ENCODE measurements at regions not wholly inside any gene's neighbourhood (a gene's known extent, or its start where the extent isn't known, plus 50 kb on each side); places are given as distances from the start of the nearest gene placed in this dataset.
"Not testable (repeated sequence)": the region's sequence is repeated elsewhere in the genome, so short reads cannot be mapped to it uniquely, and the experiment has no call there.

GRCh38 chr4:147259271-147259670 is 221.6 kb upstream of the EDNRA start:
- not testable (repeated sequence) for H3F3A ChIP-seq (ENCODE audit: low read depth); H3K36me3 ChIP-seq (ENCODE audit: insufficient read depth, low read length); H3K4me2 ChIP-seq (ENCODE audit: low read depth, low read length, poor library complexity, severe bottlenecking); H3K9ac ChIP-seq (ENCODE audit: low read depth, low read length, poor library complexity, severe bottlenecking); H3K4me3 ChIP-seq (ENCODE audit: low read length, poor library complexity, severe bottlenecking); H2AFZ ChIP-seq (ENCODE audit: low read length); H3K9me2 ChIP-seq (replicated peaks; ENCODE audit: low read depth, low read length); H3K79me2 ChIP-seq (ENCODE audit: insufficient read depth, low read length); H3K4me1 ChIP-seq (ENCODE audit: insufficient read depth, low read length, poor library complexity, severe bottlenecking); H3K27me3 ChIP-seq (ENCODE audit: insufficient read depth, low read length, poor library complexity, severe bottlenecking); H4K20me1 ChIP-seq (ENCODE audit: insufficient read depth, low read length, poor library complexity, severe bottlenecking); H3K9me3 ChIP-seq (ENCODE audit: insufficient read depth, low read depth, low read length)

DNA sequence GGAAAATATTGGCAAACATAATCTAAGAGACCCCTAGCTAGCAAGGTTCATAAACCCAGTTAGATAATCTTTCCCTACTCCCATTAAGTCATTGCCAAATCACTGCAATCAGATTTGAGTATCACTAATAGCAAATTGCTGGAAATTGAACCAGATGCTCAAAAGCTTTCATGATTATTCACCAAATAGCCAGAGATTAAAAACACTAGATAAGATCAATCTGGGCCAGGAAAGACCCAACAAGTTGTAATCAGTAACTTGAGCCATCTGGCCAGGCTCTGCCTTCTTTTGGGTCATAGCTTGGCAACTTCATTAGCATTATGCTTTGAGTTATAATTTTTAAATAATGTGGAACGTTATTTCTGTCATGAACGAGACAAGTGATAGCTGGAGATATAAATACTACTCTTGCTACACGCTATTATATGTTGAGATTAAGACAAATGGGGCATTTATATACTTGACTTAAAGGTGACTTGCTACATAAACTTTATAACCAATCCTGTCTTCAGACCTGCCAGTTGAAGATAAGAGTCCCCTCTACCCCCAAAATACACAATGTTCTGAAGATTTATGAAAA is 196.6 kb upstream of the EDNRA start:
- H3K79me2 ChIP-seq (ENCODE audit: insufficient read depth, low read length): no peaks in the 10 kb centered on the region
- H3K4me2 ChIP-seq (ENCODE audit: low read depth, low read length, poor library complexity, severe bottlenecking): no peak overlapping the region
- no peaks in the 10 kb centered on the region for H4K20me1 ChIP-seq (ENCODE audit: insufficient read depth, low read length, poor library complexity, severe bottlenecking)
- H3K27me3 ChIP-seq (ENCODE audit: insufficient read depth, low read length, poor library complexity, severe bottlenecking): no peaks in the 10 kb centered on the region
- H3K4me1 ChIP-seq (ENCODE audit: insufficient read depth, low read length, poor library complexity, severe bottlenecking): no peaks in the 10 kb centered on the region
- TF ChIP-seq CTCF (conservative IDR thresholded peaks at IDR 0.05; ENCODE audit: low read length) (no peak), EZH2phosphoT487 (IDR thresholded peaks at IDR 0.05; ENCODE audit: borderline replicate concordance) (no peak)
- no peaks in the 10 kb centered on the region for H3K9me3 ChIP-seq (ENCODE audit: insufficient read depth, low read depth, low read length)
- no peaks in the 10 kb centered on the region for H3F3A ChIP-seq (ENCODE audit: low read depth)
- no peaks in the 10 kb centered on the region for H3K36me3 ChIP-seq (ENCODE audit: insufficient read depth, low read length)
- H3K4me3 ChIP-seq (ENCODE audit: low read length, poor library complexity, severe bottlenecking): no peak overlapping the region
- no peak overlapping the region for H3K9ac ChIP-seq (ENCODE audit: low read depth, low read length, poor library complexity, severe bottlenecking)
- H3K9me2 ChIP-seq (replicated peaks; ENCODE audit: low read depth, low read length): no peaks in the 10 kb centered on the region
- no peak overlapping the region for H2AFZ ChIP-seq (ENCODE audit: low read length)

DNA sequence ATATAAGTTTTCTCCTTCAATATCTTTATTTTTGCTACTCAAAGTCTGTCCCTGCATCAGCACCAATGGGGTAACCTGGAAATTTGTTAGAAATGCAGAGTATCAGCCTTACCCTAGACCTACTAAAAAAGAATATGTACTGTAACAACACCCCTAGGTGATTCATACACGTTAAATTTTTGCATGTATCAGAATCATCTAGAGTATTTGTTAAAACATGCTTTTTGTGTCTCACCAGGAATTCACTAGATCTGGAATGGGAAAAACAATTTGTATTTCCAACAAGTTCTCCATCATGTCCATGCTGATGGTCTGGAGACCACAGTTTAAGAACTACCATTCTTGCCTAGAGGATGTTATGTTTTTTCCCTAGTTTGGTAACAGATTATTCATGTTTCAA is 196.0 kb upstream of the EDNRA start:
- no peaks in the 10 kb centered on the region for H3F3A ChIP-seq (ENCODE audit: low read depth)
- no peaks in the 10 kb centered on the region for H4K20me1 ChIP-seq (ENCODE audit: insufficient read depth, low read length, poor library complexity, severe bottlenecking)
- no peaks in the 10 kb centered on the region for H3K4me1 ChIP-seq (ENCODE audit: insufficient read depth, low read length, poor library complexity, severe bottlenecking)
- no peaks in the 10 kb centered on the region for H3K36me3 ChIP-seq (ENCODE audit: insufficient read depth, low read length)
- H3K4me3 ChIP-seq (ENCODE audit: low read length, poor library complexity, severe bottlenecking): no peak overlapping the region
- no peak for TF ChIP-seq CTCF (conservative IDR thresholded peaks at IDR 0.05; ENCODE audit: low read length)
- no peak for TF ChIP-seq EZH2phosphoT487 (IDR thresholded peaks at IDR 0.05; ENCODE audit: borderline replicate concordance)
- no peak overlapping the region for H3K9ac ChIP-seq (ENCODE audit: low read depth, low read length, poor library complexity, severe bottlenecking)
- no peaks in the 10 kb centered on the region for H3K9me3 ChIP-seq (ENCODE audit: insufficient read depth, low read depth, low read length)
- no peak overlapping the region for H3K4me2 ChIP-seq (ENCODE audit: low read depth, low read length, poor library complexity, severe bottlenecking)
- no peaks in the 10 kb centered on the region for H3K9me2 ChIP-seq (replicated peaks; ENCODE audit: low read depth, low read length)
- H3K79me2 ChIP-seq (ENCODE audit: insufficient read depth, low read length): no peaks in the 10 kb centered on the region
- no peak overlapping the region for H2AFZ ChIP-seq (ENCODE audit: low read length)
- no peaks in the 10 kb centered on the region for H3K27me3 ChIP-seq (ENCODE audit: insufficient read depth, low read length, poor library complexity, severe bottlenecking)

GRCh38 chr4:147285751-147286150 is 195.1 kb upstream of the EDNRA start:
- Histone ChIP-seq H3K27me3 (ENCODE audit: insufficient read depth, low read length, poor library complexity, severe bottlenecking) (no peaks in the 10 kb centered on the region), H2AFZ (ENCODE audit: low read length) (no peak overlapping the region), H3K4me1 (ENCODE audit: insufficient read depth, low read length, poor library complexity, severe bottlenecking) (no peaks in the 10 kb centered on the region), H3K9me3 (ENCODE audit: insufficient read depth, low read depth, low read length) (no peaks in the 10 kb centered on the region), H3F3A (ENCODE audit: low read depth) (no peaks in the 10 kb centered on the region), H3K4me3 (ENCODE audit: low read length, poor library complexity, severe bottlenecking) (no peak overlapping the region), H4K20me1 (ENCODE audit: insufficient read depth, low read length, poor library complexity, severe bottlenecking) (no peaks in the 10 kb centered on the region), H3K9me2 (replicated peaks; ENCODE audit: low read depth, low read length) (no peaks in the 10 kb centered on the region), H3K9ac (ENCODE audit: low read depth, low read length, poor library complexity, severe bottlenecking) (no peak overlapping the region), H3K4me2 (ENCODE audit: low read depth, low read length, poor library complexity, severe bottlenecking) (no peak overlapping the region), H3K79me2 (ENCODE audit: insufficient read depth, low read length) (no peaks in the 10 kb centered on the region), H3K36me3 (ENCODE audit: insufficient read depth, low read length) (no peaks in the 10 kb centered on the region)
- TF ChIP-seq CTCF (conservative IDR thresholded peaks at IDR 0.05; ENCODE audit: low read length) (no peak), EZH2phosphoT487 (IDR thresholded peaks at IDR 0.05; ENCODE audit: borderline replicate concordance) (no peak)

Data from Loucy (cell line).